ENCODE measurements at regions not wholly inside any gene's neighbourhood (a gene's known extent, or its start where the extent isn't known, plus 50 kb on each side); places are given as distances from the start of the nearest gene placed in this dataset.

GRCh38 chr5:67880876-67881275 is 334.7 kb upstream of the PIK3R1 start:
- Histone ChIP-seq H3K27me3 (ENCODE audit: control insufficient read depth in 2 of 2, insufficient read depth in 2 of 2, low read length in 2 of 2) (no peaks in the 10 kb centered on the region), H3K4me3 (ENCODE audit: low read length) (no peak overlapping the region), H3K36me3 (ENCODE audit: control insufficient read depth in 2 of 3, insufficient read depth in 3 of 3, low read length in 3 of 3) (no peaks in the 10 kb centered on the region), H3K4me1 (ENCODE audit: control insufficient read depth in 2 of 2, insufficient read depth in 2 of 2, low read length in 2 of 2) (no peaks in the 10 kb centered on the region), H3K9me3 (ENCODE audit: control insufficient read depth in 2 of 3, low read length in 3 of 3) (no peaks in the 10 kb centered on the region), H3K27ac (ENCODE audit: low read depth, low read length) (no peak overlapping the region)
- intact Hi-C loops (cut with micrococcal nuclease) = no loop called here
- H3K36me3 Mint-ChIP-seq = no peaks in the 10 kb centered on the region
- POLR2A ChIA-PET = no interaction called here
- no peak for DNase-seq
- H3K4me3 Mint-ChIP-seq = no peak overlapping the region
- H3K4me1 Mint-ChIP-seq = no peaks in the 10 kb centered on the region
- CTCF ChIA-PET = no interaction called here
- peaks cover 0 to 2% (median 0%) of the 10 kb centered on the region in 11 donors for H3K9me3 Mint-ChIP-seq
- ATAC-seq = no peak
- peaks cover 0 to 14% (median 13%) of the 10 kb centered on the region in 5 donors for H3K27me3 Mint-ChIP-seq
- no peak overlapping the region for H3K27ac Mint-ChIP-seq

DNA sequence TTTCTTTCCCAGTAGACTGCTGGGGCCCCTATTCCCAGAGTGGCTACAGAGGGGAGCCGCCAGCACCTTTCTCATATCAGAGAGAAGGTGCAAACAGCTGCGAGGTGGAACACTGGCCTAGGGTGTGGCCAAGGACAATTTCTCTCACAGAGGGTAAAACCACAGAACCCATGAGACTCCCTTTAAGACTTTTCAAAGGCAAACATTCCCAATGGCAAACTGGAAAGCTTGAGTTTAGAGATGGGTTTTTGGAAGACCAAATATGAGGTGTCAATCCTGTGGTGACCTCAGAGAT is 335.1 kb upstream of the PIK3R1 start:
- Mint-ChIP-seq H3K36me3 (no peaks in the 10 kb centered on the region), H3K27ac (no peak overlapping the region), H3K4me1 (no peaks in the 10 kb centered on the region), H3K4me3 (no peak overlapping the region), H3K9me3 (peaks cover 0 to 2% (median 0%) of the 10 kb centered on the region in 11 donors), H3K27me3 (peaks cover 0 to 15% (median 13%) of the 10 kb centered on the region in 5 donors)
- H3K4me1 ChIP-seq (ENCODE audit: control insufficient read depth in 2 of 2, insufficient read depth in 2 of 2, low read length in 2 of 2) = no peaks in the 10 kb centered on the region
- no peaks in the 10 kb centered on the region for H3K36me3 ChIP-seq (ENCODE audit: control insufficient read depth in 2 of 3, insufficient read depth in 3 of 3, low read length in 3 of 3)
- CTCF ChIA-PET = no interaction called here
- H3K27me3 ChIP-seq (ENCODE audit: control insufficient read depth in 2 of 2, insufficient read depth in 2 of 2, low read length in 2 of 2) = no peaks in the 10 kb centered on the region
- H3K27ac ChIP-seq (ENCODE audit: low read depth, low read length) = no peak overlapping the region
- intact Hi-C loops (cut with micrococcal nuclease) = no loop called here
- no peak for ATAC-seq
- H3K9me3 ChIP-seq (ENCODE audit: control insufficient read depth in 2 of 3, low read length in 3 of 3) = no peaks in the 10 kb centered on the region
- DNase-seq = no peak
- H3K4me3 ChIP-seq (ENCODE audit: low read length) = no peak overlapping the region
- POLR2A ChIA-PET = no interaction called here

DNA sequence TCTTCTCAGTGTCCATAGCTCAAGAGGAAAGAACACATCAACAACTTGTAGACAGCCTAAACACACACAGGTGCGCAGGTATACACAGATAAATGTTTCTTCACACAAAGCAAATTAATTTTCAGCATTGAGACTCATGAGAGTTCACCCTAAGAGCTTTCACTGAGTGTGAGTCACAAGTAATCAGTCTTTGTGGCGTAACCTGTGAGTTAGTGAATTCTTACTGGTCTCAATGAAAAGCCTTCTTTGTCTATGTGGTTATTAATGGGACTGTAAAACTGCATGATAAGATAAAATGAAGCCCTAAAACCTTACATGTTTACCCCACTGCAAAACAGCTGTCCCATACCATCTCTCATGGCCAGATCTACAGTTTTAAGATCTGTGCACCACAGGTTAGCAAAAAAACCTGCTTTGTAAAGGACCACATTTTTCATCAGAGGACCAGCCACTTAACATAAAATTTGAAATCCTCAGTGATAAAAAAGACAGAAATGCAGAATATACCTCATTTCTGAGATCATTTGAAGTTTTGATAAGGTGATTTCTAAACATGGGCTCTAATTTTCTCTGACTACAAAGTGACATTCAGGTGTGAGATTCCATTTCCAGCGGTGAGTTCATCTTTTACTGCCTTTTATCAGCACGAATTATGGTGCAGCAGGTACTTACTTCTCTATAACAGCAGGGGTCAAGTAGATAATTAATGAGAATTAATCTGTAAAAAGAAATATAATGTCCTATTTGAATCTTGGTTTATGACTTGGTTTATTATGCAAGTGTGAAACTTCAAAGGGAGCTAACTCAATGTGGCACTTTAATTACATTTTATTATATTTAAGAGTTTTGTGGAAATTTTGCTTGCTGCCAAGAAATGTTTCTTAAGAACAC is 335.7 kb upstream of the PIK3R1 start:
- H3K4me1 ChIP-seq (ENCODE audit: control insufficient read depth in 2 of 2, insufficient read depth in 2 of 2, low read length in 2 of 2) = no peaks in the 10 kb centered on the region
- DNase-seq = no peak
- intact Hi-C loops (cut with micrococcal nuclease) = no loop called here
- no peaks in the 10 kb centered on the region for H3K9me3 ChIP-seq (ENCODE audit: control insufficient read depth in 2 of 3, low read length in 3 of 3)
- no peak overlapping the region for H3K4me3 ChIP-seq (ENCODE audit: low read length)
- no peaks in the 10 kb centered on the region for H3K4me1 Mint-ChIP-seq
- ChIA-PET CTCF (no interaction called here), POLR2A (no interaction called here)
- no peak overlapping the region for H3K27ac ChIP-seq (ENCODE audit: low read depth, low read length)
- H3K4me3 Mint-ChIP-seq = no peak overlapping the region
- H3K36me3 Mint-ChIP-seq = no peaks in the 10 kb centered on the region
- no peaks in the 10 kb centered on the region for H3K36me3 ChIP-seq (ENCODE audit: control insufficient read depth in 2 of 3, insufficient read depth in 3 of 3, low read length in 3 of 3)
- ATAC-seq = no peak
- H3K9me3 Mint-ChIP-seq = peaks cover 0 to 2% (median 0%) of the 10 kb centered on the region in 11 donors
- H3K27ac Mint-ChIP-seq = no peak overlapping the region
- H3K27me3 ChIP-seq (ENCODE audit: control insufficient read depth in 2 of 2, insufficient read depth in 2 of 2, low read length in 2 of 2) = no peaks in the 10 kb centered on the region
- H3K27me3 Mint-ChIP-seq = peaks cover 0 to 15% (median 13%) of the 10 kb centered on the region in 5 donors

DNA sequence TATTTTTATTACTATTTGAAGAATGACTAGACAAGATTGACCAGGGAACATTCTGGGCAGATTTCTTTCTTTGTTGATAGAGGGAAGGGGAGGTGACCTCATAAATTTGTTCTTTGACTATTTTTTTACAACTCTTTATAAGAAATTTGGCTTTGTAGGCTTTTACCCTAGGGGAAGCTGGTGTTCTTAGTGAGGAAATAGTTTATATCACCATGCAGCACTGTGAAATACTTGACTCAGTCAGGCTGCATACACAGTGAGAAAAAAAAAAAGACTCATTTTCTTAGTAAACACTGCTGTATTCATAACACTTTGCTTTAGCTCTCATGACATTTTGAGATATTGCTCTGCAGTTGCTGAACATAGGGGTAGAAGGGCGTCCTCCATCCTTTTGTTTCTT is 336.6 kb upstream of the PIK3R1 start:
- H3K27ac Mint-ChIP-seq = no peak overlapping the region
- no peak for ATAC-seq
- no peaks in the 10 kb centered on the region for H3K4me1 Mint-ChIP-seq

DNA sequence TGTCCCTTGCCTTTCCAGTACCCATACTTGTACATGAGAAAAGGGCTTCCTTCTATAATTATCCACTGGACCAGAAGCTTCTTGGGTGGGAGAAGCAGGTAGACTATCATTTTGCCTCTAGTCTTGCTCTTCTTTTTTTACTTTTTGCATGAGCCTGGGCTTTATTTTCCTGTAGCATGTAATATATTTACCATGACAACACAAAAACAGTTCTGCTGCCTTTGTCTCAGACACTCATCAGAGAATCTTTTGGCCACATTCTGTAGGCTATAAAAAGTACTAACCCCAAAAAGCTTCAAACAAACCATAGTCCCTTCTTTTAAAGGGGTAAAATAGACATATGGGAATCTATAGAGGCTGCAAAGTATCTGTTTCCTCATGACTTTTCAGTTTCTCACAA is 339.2 kb upstream of the PIK3R1 start:
- Histone ChIP-seq H3K36me3 (ENCODE audit: control insufficient read depth in 2 of 3, insufficient read depth in 3 of 3, low read length in 3 of 3) (no peaks in the 10 kb centered on the region), H3K27me3 (ENCODE audit: control insufficient read depth in 2 of 2, insufficient read depth in 2 of 2, low read length in 2 of 2) (no peaks in the 10 kb centered on the region), H3K4me1 (ENCODE audit: control insufficient read depth in 2 of 2, insufficient read depth in 2 of 2, low read length in 2 of 2) (no peaks in the 10 kb centered on the region), H3K4me3 (ENCODE audit: low read length) (no peak overlapping the region), H3K27ac (ENCODE audit: low read depth, low read length) (no peak overlapping the region), H3K9me3 (ENCODE audit: control insufficient read depth in 2 of 3, low read length in 3 of 3) (no peaks in the 10 kb centered on the region)
- ChIA-PET CTCF (no interaction called here), POLR2A (interaction anchor here (0.7 kb wide), 1 partner anchor 664 kb away, joined by 4 read pairs; no protein-coding TSS in a partner anchor)
- H3K27me3 Mint-ChIP-seq = peaks cover 0 to 18% (median 5%) of the 10 kb centered on the region in 5 donors
- DNase-seq (no peak), ATAC-seq (no peak)
- no peaks in the 10 kb centered on the region for H3K36me3 Mint-ChIP-seq
- no peak overlapping the region for H3K4me3 Mint-ChIP-seq
- no peak overlapping the region for H3K27ac Mint-ChIP-seq
- H3K9me3 Mint-ChIP-seq = no peaks in the 10 kb centered on the region
- intact Hi-C loops (cut with micrococcal nuclease) = no loop called here
- H3K4me1 Mint-ChIP-seq = no peaks in the 10 kb centered on the region

More for the DNA sequence above, 336.6 kb upstream of the PIK3R1 start:
- ChIA-PET CTCF (no interaction called here), POLR2A (no interaction called here)
- Histone ChIP-seq H3K9me3 (ENCODE audit: control insufficient read depth in 2 of 3, low read length in 3 of 3) (no peaks in the 10 kb centered on the region), H3K4me3 (ENCODE audit: low read length) (no peak overlapping the region), H3K36me3 (ENCODE audit: control insufficient read depth in 2 of 3, insufficient read depth in 3 of 3, low read length in 3 of 3) (no peaks in the 10 kb centered on the region), H3K27ac (ENCODE audit: low read depth, low read length) (no peak overlapping the region), H3K27me3 (ENCODE audit: control insufficient read depth in 2 of 2, insufficient read depth in 2 of 2, low read length in 2 of 2) (no peaks in the 10 kb centered on the region), H3K4me1 (ENCODE audit: control insufficient read depth in 2 of 2, insufficient read depth in 2 of 2, low read length in 2 of 2) (no peaks in the 10 kb centered on the region)
- Mint-ChIP-seq H3K4me3 (no peak overlapping the region), H3K36me3 (no peaks in the 10 kb centered on the region), H3K9me3 (peaks cover 0 to 2% (median 0%) of the 10 kb centered on the region in 11 donors), H3K27me3 (peaks cover 0 to 15% (median 13%) of the 10 kb centered on the region in 5 donors)
- DNase-seq = no peak
- intact Hi-C loops (cut with micrococcal nuclease) = no loop called here

GRCh38 chr5:67875601-67876000 is 340.0 kb upstream of the PIK3R1 start:
- peaks cover 0 to 18% (median 5%) of the 10 kb centered on the region in 5 donors for H3K27me3 Mint-ChIP-seq
- Histone ChIP-seq H3K9me3 (ENCODE audit: control insufficient read depth in 2 of 3, low read length in 3 of 3) (no peaks in the 10 kb centered on the region), H3K4me3 (ENCODE audit: low read length) (no peak overlapping the region), H3K27ac (ENCODE audit: low read depth, low read length) (no peak overlapping the region), H3K36me3 (ENCODE audit: control insufficient read depth in 2 of 3, insufficient read depth in 3 of 3, low read length in 3 of 3) (no peaks in the 10 kb centered on the region), H3K27me3 (ENCODE audit: control insufficient read depth in 2 of 2, insufficient read depth in 2 of 2, low read length in 2 of 2) (no peaks in the 10 kb centered on the region), H3K4me1 (ENCODE audit: control insufficient read depth in 2 of 2, insufficient read depth in 2 of 2, low read length in 2 of 2) (no peaks in the 10 kb centered on the region)
- H3K9me3 Mint-ChIP-seq = no peaks in the 10 kb centered on the region
- CTCF ChIA-PET = no interaction called here
- ATAC-seq (no peak), DNase-seq (no peak)
- H3K4me3 Mint-ChIP-seq = no peak overlapping the region
- H3K4me1 Mint-ChIP-seq = no peaks in the 10 kb centered on the region
- no peak overlapping the region for H3K27ac Mint-ChIP-seq
- POLR2A ChIA-PET = interaction anchor here (0.7 kb wide), 1 partner anchor 664 kb away, joined by 4 read pairs; no protein-coding TSS in a partner anchor
- intact Hi-C loops (cut with micrococcal nuclease) = no loop called here
- H3K36me3 Mint-ChIP-seq = no peaks in the 10 kb centered on the region

DNA sequence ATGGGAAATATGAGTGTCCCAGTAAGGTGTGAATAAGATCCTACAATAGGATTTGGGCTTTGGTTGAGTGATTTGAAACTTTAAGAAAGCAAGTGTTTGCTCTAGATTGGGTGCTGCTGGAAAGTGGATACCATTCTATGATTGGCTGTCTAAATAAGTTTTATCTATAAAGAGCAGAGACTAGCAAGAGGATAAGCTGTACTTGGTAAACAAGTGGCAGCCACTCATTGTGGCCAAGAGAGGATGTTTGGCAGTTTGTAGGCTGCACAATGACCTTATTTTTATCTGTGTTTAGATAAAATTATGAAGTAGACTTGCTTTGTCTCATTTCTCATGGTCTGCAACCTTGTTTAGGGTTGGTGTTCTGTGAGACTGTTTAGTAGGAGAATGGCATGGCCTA is 341.6 kb upstream of the PIK3R1 start:
- Mint-ChIP-seq H3K4me1 (no peaks in the 10 kb centered on the region), H3K4me3 (no peak overlapping the region), H3K9me3 (no peaks in the 10 kb centered on the region), H3K27me3 (peaks cover 0 to 11% (median 5%) of the 10 kb centered on the region in 5 donors), H3K27ac (no peak overlapping the region), H3K36me3 (no peaks in the 10 kb centered on the region)
- no peak for ATAC-seq
- intact Hi-C loops (cut with micrococcal nuclease) = no loop called here
- no peak for DNase-seq
- Histone ChIP-seq H3K4me3 (ENCODE audit: low read length) (no peak overlapping the region), H3K27ac (ENCODE audit: low read depth, low read length) (no peak overlapping the region), H3K4me1 (ENCODE audit: control insufficient read depth in 2 of 2, insufficient read depth in 2 of 2, low read length in 2 of 2) (no peaks in the 10 kb centered on the region), H3K36me3 (ENCODE audit: control insufficient read depth in 2 of 3, insufficient read depth in 3 of 3, low read length in 3 of 3) (no peaks in the 10 kb centered on the region), H3K27me3 (ENCODE audit: control insufficient read depth in 2 of 2, insufficient read depth in 2 of 2, low read length in 2 of 2) (no peaks in the 10 kb centered on the region), H3K9me3 (ENCODE audit: control insufficient read depth in 2 of 3, low read length in 3 of 3) (no peaks in the 10 kb centered on the region)
- POLR2A ChIA-PET = no interaction called here
- CTCF ChIA-PET = no interaction called here
